ENCODE measurements at regions not wholly inside any gene's neighbourhood (a gene's known extent, or its start where the extent isn't known, plus 50 kb on each side); places are given as distances from the start of the nearest gene placed in this dataset.

DNA sequence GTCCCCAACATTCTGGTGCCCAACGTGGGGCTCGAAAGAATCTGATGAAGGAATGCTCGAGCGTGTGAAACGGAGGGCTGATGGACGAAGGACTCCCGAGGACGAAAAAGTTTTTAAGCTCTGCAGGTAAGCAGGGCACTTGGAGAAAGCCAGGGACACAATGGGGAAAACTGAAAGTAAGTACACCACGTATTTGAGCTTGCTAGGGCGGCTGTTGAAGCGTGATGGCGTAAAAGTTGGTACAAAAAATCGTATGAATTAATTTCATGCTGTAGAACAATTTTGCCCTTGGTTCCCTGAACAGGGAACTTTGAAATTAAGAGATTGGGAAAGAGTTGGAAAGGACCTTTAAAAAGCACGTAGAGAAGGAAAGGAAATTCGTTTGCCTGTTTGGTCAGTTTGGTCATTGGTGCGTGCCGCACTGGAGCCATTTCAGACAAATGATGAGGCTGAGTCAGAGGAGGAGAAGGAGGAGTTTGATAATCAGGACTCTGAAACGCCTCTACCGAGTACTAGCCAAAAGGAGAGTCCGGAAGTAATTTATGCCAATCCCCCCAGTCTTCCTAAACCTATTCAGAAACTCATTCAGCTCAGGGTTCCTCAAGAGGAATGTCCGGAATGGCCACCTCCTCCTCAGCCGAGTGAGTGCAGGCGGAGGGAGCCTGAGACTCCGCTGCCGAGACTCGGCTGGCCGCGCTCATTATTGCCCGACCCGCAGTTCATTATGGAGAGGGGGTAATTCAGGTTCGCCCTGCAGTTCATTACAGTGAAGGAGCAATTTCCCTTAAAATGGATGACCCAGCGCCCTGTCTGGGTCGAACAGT, 59.2 kb upstream of the PRSS16 start (continued):
- no peak for TF ChIP-seq GABPA (IDR thresholded peaks at IDR 0.05; ENCODE audit: low read depth, low read length)
- TF ChIP-seq GABPA (CRISPR knock-in tag; IDR thresholded peaks at IDR 0.05; ENCODE audit: low read depth): no peak
- no peak for TF ChIP-seq TOE1 (CRISPR knock-in tag; IDR thresholded peaks at IDR 0.05)
- TF ChIP-seq ZNF124 (CRISPR knock-in tag; IDR thresholded peaks at IDR 0.05): no peak
- TF ChIP-seq ZNF572 (CRISPR knock-in tag; IDR thresholded peaks at IDR 0.05): no peak
- TF ChIP-seq, protein P1, sequence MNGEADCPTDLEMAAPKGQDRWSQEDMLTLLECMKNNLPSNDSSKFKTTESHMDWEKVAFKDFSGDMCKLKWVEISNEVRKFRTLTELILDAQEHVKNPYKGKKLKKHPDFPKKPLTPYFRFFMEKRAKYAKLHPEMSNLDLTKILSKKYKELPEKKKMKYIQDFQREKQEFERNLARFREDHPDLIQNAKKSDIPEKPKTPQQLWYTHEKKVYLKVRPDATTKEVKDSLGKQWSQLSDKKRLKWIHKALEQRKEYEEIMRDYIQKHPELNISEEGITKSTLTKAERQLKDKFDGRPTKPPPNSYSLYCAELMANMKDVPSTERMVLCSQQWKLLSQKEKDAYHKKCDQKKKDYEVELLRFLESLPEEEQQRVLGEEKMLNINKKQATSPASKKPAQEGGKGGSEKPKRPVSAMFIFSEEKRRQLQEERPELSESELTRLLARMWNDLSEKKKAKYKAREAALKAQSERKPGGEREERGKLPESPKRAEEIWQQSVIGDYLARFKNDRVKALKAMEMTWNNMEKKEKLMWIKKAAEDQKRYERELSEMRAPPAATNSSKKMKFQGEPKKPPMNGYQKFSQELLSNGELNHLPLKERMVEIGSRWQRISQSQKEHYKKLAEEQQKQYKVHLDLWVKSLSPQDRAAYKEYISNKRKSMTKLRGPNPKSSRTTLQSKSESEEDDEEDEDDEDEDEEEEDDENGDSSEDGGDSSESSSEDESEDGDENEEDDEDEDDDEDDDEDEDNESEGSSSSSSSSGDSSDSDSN (CRISPR knock-in tag; IDR thresholded peaks at IDR 0.05): peak; percentile 49; the same call in 1 of the 2 replicates
- no peak for TF ChIP-seq MLLT10 (CRISPR knock-in tag; IDR thresholded peaks at IDR 0.05)
- no peak for TF ChIP-seq ZNF234 (CRISPR knock-in tag; conservative IDR thresholded peaks at IDR 0.05)
- TF ChIP-seq, protein P2, sequence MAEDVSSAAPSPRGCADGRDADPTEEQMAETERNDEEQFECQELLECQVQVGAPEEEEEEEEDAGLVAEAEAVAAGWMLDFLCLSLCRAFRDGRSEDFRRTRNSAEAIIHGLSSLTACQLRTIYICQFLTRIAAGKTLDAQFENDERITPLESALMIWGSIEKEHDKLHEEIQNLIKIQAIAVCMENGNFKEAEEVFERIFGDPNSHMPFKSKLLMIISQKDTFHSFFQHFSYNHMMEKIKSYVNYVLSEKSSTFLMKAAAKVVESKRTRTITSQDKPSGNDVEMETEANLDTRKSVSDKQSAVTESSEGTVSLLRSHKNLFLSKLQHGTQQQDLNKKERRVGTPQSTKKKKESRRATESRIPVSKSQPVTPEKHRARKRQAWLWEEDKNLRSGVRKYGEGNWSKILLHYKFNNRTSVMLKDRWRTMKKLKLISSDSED (CRISPR knock-in tag; IDR thresholded peaks at IDR 0.05): no peak
- no peak for TF ChIP-seq NCOR1 (IDR thresholded peaks at IDR 0.05; ENCODE audit: borderline replicate concordance, low read length)
- peak; percentile 22; the same call in 1 of the 2 replicates for TF ChIP-seq HOXA3 (CRISPR knock-in tag; IDR thresholded peaks at IDR 0.05)
- TF ChIP-seq ZNF451 (CRISPR knock-in tag; IDR thresholded peaks at IDR 0.05): no peak
- TF ChIP-seq HDAC2 (CRISPR knock-in tag; IDR thresholded peaks at IDR 0.05): no peak
- TF ChIP-seq KDM5A (IDR thresholded peaks at IDR 0.05; ENCODE audit: borderline replicate concordance, low read length): 0 out of 2 replicates have a peak, but pooled peaks have one; percentile 27
- TF ChIP-seq REXO4 (CRISPR knock-in tag; IDR thresholded peaks at IDR 0.05; ENCODE audit: borderline replicate concordance): no peak
- TF ChIP-seq PHF21A (CRISPR knock-in tag; IDR thresholded peaks at IDR 0.05): 0 out of 2 replicates have a peak, but pooled peaks have one; percentile 56
- no peak for TF ChIP-seq ZNF3 (CRISPR knock-in tag; IDR thresholded peaks at IDR 0.05)
- TF ChIP-seq ZNF775 (CRISPR knock-in tag; IDR thresholded peaks at IDR 0.05; ENCODE audit: borderline replicate concordance): no peak
- TF ChIP-seq JDP2 (CRISPR knock-in tag; IDR thresholded peaks at IDR 0.05; ENCODE audit: borderline replicate concordance): no peak
- no peak for TF ChIP-seq ZNF567 (CRISPR knock-in tag; IDR thresholded peaks at IDR 0.05; ENCODE audit: borderline replicate concordance)
- no peak for TF ChIP-seq JUNB (CRISPR knock-in tag; IDR thresholded peaks at IDR 0.05; ENCODE audit: borderline replicate concordance)
- no peak for TF ChIP-seq PHB2 (IDR thresholded peaks at IDR 0.05; ENCODE audit: partially characterized antibody)
- TF ChIP-seq THYN1 (CRISPR knock-in tag; IDR thresholded peaks at IDR 0.05; ENCODE audit: borderline replicate concordance, low read depth): no peak
- 0 out of 2 replicates have a peak, but pooled peaks have one; percentile 44 for TF ChIP-seq SALL2 (CRISPR knock-in tag; IDR thresholded peaks at IDR 0.05)
- TF ChIP-seq, protein P3, sequence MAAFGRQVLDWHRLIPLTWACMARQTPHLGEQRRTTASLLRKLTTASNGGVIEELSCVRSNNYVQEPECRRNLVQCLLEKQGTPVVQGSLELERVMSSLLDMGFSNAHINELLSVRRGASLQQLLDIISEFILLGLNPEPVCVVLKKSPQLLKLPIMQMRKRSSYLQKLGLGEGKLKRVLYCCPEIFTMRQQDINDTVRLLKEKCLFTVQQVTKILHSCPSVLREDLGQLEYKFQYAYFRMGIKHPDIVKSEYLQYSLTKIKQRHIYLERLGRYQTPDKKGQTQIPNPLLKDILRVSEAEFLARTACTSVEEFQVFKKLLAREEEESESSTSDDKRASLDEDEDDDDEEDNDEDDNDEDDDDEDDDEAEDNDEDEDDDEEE (CRISPR knock-in tag; IDR thresholded peaks at IDR 0.05): no peak
- TF ChIP-seq CAMTA2 (CRISPR knock-in tag; IDR thresholded peaks at IDR 0.05; ENCODE audit: borderline replicate concordance): no peak
- no peak for TF ChIP-seq FOXM1 (CRISPR knock-in tag; IDR thresholded peaks at IDR 0.05)
- TF ChIP-seq RBAK (CRISPR knock-in tag; IDR thresholded peaks at IDR 0.05): no peak
- TF ChIP-seq SMARCC2 (IDR thresholded peaks at IDR 0.05): no peak

All from HepG2 (cell line).